LHCN-M2 (cell line): ENCODE measurements at regions not wholly inside any gene's neighbourhood (a gene's known extent, or its start where the extent isn't known, plus 50 kb on each side); places are given as distances from the start of the nearest gene placed in this dataset.

ENCODE experiments used
- DNase-seq: peaks from one replicate; pipeline ENCODE4 v3.0.0-alpha.2; 2012; ENCODE audit warnings: low read depth

DNA sequence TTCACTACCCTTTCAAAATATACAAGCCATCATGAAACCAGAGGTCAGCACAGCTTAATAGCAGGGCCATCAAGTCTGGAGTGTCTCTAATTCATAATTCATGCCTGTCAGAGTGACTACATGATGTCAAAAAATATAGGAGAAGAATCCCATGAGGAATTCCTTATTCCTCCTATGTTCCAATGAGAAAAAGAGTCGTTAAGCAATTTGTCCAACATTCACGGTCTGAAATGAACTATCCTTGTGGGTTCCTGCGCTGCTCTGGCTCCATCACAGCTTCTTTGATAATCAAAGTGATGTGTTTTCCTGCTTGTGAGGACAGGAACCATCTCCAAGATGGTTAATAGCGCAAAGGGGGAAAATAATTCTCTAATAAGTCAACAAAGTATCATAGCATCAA lies 560.4 kb upstream of the KLHL29 start:
- no peak for DNase-seq

DNA sequence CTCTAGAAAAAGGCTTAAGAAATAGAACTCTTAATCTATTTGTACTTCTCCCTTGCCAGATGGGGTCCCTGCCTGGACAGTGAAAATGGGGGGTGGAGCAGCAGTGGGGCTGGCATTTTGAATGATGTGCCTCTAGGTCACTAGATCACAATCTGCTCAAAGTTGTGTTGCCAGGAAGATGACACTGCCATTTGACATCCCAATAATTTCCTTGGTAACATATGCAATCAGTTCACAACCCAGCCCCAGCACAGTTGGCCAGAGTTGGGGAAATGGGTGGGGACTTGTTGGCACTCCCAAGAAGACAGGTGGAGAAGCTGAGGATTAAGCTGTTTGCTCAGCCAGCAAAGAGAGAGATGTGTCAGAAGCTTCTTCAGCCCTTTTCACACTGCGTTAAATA lies 558.3 kb upstream of the KLHL29 start:
- no peak for DNase-seq

DNA sequence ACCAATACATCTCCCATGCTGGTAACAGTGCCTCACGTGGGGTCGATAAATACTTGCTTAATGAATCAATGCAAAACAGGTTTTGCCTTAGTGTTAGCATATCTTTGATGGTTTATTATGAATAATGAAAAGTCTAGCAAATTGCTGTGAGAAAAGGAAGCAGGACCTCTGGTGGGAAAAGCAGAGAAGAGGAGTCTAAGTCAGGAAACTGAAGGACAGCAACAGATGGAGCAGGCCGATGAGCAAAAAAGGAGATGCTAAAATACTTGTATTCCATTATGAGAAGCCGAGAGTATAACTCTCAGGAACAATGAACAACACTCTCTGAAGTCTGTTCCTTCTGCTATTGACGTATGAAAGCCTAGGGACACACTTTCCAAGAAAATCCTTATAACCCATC lies 555.2 kb upstream of the KLHL29 start:
- no peak for DNase-seq

DNA sequence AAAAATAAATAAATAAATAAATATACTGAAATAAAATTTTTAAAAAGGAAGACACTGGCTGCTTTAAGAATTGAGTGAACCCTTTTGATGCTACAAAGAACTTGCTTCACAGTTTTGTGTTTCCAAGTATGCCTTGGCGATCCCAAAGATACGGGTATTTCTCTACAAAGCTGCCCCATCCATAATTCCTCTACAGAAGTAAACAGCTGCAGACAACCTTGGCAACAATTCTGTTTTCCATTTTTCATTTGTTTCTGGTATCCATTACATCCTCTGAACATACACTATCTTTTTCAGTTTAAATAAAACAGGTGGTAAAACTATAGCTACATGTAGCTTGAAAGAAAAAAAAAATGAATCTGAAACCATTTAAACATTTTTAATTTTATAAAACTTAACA lies 552.8 kb upstream of the KLHL29 start:
- DNase-seq, result no peak

DNA sequence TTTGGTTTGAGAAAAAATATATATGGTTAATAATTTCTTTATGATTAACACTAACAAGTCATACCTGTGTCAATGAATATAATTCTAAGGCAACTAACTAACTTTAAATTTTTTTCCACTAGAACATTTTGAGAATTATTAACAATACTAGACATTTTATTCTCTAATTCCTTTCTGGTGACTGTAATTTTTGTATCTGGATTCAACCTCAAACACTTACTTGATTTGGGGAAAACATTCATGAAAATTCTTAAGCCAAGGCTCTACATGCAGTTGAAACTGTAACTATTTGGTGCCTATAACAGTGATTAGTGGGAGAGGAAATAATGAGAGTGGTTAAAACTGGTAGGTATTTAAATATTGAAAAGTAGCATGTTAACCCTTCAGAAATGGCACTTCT lies 546.5 kb upstream of the KLHL29 start:
- no peak for DNase-seq

DNA sequence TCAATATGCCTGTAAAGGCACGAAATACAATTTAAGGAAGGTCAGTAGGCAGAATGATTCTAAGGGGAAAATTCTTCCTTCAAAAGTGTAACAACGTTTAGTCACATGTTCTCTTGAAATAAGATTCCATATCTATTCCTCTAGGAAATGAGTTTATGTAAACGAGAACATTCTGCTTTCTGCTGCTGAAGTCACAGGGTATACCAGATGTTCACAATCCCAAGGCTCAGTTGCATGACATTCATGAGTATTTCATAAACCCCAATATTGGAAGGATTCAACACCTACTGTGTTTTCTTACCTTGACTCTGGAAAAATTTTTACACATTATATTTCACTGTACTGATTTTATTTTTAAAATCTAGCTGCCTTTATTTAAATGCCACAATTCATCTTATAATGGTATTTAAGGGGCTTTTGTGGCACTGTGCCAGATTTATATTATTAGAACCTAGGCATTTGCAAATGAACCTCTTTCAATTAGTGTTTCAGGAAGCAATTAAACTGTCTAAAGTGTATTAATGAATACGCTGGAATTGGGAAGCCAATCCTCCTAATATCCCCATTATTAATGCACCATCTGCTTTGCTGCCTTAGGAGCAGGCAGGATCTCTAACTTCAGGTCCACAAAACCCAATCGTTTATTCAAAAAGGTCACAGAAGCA lies 542.6 kb upstream of the KLHL29 start:
- no peak for DNase-seq

DNA sequence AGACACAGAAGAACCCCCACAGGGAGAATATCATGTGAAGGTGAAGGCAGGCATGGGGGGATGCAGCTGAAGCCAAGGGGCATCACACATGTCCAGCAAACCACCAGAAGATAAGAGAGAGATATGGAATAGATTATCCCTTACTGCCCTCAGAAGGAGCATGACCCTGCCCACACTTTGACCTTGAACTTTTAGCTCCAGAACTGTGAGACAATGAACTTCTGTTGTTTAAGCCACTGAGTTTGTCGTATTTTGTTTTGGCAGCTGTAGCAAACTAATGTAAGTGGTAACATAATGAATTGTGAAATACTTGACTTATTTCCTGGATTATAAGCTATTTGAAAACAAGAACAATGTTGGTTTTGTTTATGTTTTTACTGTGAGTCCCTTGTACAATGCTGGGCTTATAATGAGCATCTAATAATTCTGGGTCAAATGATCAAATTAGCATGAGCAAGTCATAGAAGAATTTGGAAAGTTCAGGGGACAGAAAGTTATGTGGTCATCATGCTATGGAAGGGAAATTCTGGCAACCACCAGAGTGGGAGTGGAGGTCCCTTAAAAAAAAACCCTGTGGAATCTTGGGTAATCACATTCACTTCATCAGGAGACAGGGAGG lies 541.0 kb upstream of the KLHL29 start:
- no peak for DNase-seq

DNA sequence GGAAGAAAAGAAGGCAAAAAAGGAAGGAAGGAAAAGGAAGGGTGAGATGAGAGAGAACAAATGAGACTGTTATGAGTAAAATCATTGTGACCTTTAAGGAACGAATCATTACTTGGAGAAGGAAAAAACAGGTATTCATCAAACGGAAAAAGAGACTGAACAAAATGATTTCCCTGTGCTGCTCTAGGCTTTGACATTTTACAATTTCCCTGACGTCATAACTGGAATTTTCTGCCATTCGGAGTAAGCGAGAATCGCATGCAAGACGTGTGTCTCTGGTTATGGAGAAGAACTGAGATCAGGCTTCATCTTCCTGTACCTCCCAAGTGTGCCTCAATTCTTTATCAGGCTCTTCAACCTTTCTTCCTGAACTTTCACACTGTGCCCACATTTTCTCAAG lies 534.7 kb upstream of the KLHL29 start:
- no peak for DNase-seq

DNA sequence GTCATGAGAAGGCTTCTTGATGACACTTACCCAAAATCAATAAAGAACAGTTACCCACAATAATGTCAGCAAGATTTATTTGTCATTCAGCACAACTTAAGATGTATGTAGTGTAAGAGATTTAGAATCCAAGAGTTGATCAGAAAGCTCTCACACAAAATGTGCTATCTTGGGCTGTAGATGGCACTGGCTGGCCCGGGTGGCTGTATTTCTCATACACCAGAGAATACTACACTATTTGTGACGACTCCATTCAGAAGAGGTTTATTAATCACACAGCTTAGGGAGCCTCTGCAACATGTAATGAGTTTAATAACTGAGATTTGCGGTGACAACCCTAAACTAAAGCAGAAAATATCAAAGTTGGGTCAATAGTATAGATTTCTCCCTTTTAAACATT lies 530.4 kb upstream of the KLHL29 start:
- DNase-seq, result no peak

DNA sequence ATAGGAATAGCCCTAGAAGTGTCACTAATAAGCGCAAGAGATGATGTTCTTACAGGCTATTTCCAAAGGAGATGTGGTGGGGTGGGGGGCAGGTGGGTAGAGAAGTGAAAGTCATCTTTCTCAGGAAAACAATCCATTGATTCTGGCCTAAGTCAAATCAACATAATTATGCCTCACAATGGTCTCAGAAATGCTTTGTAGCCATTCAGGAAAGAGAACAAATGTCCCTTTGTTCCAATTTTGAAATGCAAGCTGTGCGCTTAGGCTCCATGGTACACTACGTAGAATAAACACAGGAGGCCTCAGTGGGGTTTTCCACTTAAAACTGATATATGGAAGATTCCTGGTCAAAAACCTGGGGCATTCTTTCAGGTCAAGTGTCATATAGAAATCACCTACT lies 529.9 kb upstream of the KLHL29 start:
- no peak for DNase-seq

DNA sequence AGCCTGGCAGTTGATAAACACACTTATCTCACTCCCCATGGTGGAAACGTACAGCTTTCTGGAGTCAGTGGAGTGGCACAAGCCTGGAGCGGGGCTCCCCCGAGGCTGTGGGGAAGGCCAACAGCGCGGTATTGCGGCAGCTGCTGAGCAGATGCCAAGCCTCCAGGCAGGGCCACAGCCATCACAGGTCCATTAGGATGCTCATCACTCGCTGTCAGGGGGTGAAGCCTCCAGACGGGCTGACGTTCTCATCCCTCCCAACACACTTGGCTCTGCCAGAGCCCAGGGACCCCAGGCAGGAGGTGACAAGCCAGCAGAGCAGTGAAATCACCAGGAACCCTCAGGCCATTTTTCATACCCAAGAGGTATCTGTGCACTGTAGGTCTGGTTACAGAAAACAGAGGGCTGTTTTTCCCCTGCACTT lies 529.2 kb upstream of the KLHL29 start:
- DNase-seq, result no peak

DNA sequence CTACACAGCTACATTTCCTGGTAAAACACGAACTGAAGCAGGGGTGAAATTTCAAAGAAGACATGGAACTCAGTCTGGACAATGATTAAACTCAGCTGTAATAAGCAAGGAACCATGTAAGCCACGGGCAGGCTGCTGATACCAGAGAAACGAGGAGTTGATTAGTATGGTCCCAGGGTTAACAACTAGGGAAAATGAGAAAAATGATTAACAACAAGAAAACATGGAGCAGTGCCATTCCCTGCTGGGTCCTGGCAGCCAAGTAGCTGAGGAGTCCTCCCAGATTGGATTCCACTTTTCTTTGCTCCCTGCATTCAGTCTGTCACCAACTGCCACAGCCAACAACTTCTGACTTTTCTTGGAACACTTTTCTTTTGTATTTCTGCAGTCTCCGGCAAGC lies 517.0 kb upstream of the KLHL29 start:
- no peak for DNase-seq

DNA sequence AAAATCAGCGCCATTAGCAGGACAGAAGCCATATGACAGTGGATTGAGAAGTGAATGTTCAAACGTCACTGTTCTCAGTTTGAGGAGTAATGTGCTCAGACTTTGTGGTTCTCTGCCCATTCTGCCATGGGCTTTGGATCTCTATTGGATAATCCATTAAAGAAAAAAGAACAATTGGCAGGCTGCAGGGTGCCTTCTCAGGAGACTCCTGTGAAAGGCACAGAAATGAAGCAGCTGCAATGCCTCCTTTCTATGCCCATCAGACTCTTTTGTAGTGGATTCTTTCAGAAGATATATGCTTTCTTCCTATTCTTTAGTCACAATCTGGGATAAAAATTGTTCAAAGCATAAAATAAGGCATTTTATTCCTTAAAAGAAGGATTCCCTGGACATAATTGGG lies 506.9 kb upstream of the KLHL29 start:
- DNase-seq, result no peak

DNA sequence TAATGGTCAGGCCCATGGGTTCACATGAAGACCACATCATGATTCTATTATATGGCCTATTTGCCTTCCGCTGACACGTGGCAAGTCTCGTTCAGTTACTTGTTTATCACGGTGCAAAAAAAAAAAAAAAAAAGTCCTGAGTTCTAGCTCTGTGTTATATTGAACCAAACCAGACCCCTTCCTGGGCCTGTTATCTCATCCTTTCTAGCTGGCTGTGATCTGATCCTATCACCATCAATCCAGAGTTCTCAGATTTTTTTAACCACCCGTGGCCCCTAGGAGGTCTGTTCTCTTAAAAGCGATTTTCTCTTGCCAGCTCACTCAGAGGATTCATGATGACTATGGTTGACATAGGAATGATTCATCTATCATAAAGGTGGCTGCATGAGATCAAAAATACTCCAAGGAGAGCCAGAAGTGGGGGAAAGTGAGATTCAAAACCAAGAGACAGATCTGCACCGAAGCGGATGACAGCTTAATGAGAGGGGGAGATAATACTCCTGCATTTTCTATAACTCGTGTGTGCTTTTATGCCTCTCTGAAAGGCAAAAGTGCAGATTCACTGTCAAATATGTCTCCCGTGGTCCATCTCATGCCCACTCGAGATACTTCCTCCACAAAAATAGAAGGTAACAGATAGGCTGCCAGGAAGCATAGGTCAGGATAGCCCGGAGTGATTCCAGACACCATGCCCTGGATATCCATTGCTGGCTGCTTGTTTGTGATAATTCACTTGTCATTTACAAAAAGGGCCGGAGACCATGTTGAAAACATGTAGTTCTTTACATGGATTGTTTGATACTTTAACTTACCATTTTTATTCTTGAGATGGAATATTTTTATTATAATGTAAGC lies 505.7 kb upstream of the KLHL29 start:
- no peak for DNase-seq

DNA sequence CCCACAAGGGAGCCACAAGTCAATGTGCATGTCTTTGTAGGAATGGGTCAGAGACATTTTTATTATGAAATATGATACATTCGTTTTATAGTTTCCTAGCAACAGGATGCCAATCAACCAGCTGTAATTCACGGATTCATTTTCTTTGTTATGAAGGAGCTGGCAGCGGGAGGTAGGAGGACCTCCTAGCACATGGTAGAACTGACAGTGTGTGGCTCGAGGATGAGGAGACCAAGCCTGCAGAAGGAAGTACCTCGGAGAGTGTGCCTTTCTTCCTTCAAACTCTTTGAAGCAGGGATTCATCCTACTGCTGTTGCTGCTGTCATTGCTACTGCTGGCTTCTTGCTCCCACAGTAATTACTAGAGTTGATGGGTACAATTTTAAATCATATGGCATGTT lies 504.8 kb upstream of the KLHL29 start:
- no peak for DNase-seq

DNA sequence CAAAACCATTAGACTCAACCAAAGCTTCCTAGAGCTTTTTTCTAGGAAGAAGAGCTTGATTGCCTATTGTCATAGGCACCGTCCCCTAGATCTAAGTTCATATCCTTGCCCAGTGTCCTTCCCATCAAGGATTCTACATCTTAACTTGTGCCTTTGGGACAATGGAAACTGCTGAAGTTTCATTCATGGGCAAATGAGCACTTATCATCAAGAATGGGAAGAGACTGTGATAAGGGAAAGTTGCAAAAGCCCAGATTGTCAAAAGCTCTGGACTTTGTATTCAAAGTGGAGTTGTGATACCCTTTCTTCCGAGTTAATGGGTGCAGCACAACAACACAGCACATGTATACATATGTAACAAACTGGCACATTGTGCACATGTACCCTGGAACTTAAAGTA lies 503.0 kb upstream of the KLHL29 start:
- DNase-seq, result no peak

DNA sequence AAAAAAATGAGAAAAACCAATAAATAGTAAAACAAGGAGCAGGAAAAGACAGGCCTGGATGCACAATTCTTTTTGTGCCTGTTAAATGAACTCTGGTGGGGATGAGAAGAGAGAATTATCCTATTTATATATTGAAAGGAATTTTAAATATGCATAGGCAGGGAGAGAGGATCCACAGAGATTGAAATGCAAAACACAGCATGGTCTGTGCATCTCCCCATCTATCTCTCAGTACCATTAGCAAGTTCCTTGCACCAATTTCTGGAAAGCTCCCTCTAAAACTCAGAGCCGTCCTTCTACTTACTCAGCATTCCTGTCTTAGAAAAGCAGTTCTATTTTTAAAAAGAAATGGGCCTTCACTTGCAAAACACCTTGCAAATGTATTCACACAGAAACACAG lies 502.3 kb upstream of the KLHL29 start:
- DNase-seq, result no peak

DNA sequence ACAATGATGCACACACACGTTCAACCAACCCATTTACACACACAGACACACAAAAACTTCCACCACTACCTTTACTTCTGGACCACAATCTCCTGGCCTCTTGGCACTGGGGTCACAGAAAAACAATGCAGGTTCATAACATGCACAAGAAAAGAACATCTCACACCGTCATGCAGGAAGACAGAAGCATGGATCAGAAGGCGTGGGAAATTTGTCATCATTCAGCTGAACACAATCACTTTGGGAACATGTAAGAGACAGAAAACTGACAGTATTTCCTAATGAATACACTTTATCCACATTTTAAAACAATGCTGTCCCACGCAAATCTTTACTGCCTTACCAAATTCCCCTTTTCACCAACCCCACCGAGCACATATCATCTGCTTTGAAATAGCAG lies 501.9 kb upstream of the KLHL29 start:
- DNase-seq, result no peak

DNA sequence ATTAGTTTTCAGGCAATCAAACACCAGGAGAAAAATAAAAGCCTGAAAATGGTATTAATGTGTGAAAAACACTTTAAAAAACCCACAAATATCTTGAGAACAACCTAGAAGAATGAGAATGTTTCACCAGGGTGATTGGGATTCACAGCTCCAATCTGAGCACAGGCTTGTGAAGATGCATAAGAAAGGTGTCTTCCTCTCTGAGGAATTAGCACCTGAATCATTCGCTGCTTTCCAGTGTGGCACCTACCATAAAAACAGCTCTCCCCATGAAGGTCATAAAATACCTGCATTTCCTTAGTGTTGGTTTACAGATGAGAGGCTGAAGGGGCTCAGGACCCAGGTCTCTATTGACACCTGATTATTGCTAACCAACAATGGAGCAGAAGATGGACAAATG lies 499.7 kb upstream of the KLHL29 start:
- DNase-seq, result no peak

DNA sequence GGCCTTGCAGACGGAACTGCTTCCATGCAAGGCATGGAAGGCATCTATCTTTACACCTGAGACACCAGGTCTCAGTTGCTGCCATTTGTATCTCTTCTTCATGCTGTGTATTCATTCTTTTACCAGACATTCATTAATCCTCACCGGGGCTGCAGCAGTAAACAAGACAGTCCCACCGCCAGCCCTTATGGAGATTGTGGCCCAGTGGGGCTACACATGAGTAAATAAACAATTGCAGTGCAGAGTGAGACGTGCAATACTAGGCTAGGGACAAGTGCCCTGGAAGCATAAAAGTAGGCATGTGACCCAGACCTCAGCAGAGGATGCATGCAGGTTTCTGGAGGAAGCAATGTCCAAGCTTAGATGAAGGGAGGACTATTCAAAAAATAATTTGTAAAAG lies 497.6 kb upstream of the KLHL29 start:
- DNase-seq, result no peak

DNA sequence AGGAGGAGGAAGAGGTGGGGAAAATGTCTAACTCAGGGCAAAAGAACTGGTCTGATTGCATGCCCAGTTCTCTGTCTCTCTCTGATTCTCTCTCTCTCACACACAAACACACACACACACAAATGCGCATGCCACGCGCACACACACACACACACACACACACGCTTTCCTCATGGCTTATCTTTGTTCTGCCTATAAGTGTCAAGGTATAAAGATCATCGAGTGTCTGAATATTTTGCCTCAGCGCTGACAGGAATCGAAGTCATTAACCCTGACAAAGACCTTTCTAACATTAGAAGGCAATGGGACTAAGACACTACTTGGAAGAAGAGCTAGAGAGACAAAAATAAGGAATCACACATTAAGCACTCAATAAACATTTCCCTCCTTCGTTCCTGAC lies 497.1 kb upstream of the KLHL29 start:
- no peak for DNase-seq

DNA sequence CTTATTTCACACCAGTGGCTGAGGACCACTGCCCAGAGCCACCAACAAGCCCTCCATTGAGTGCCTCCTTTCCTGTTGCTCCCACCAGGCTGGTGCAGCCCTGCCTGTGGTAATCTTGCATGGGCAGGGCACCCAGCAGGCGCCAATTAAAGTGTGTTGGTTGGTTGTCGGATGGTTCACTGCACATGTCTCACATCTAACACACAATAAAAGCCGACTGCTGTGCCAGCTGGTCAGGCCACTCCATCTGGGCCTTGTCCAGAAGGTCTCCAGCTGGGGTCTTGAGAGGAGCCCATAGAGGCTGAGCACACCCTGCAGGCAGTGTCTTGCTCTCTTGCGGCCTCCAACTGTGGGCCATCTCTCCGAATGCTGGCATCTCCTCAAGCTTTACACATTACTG lies 494.8 kb upstream of the KLHL29 start:
- DNase-seq, result no peak
